HuH-7.5 (cell line): ENCODE measurements at regions not wholly inside any gene's neighbourhood (a gene's known extent, or its start where the extent isn't known, plus 50 kb on each side); places are given as distances from the start of the nearest gene placed in this dataset.

Experiments
- DNase-seq: peaks from one replicate; pipeline ENCODE4 v3.0.0; 2011; ENCODE audit warnings: low spot score

DNA sequence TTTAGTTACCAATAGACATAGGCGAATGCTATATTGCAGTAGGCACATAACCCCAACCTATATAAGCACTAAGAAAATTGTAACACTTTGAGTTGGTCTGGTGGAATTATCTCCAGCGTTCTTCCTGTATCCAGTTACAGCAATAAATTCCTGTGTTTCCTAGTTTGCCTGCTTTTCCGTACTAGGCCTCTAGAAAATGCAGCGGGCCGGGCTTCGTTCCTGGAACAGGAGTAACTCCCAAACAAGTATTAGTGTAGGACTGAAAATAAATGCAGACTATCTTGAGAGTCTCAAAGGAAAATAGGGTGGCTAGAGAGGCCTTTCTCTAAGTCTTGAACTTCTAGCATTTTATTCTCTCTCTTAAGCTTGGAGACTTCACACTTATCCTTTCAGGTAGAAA lies 159.8 kb downstream of the OR13H1 start:
- DNase-seq = no peak

GRCh38 chrX:131704136-131704695 lies 160.3 kb downstream of the OR13H1 start:
- DNase-seq = no peak

- no peak for DNase-seq
Measured at GRCh38 chrX:131709553-131709952, 165.7 kb downstream of the OR13H1 start.

GRCh38 chrX:131711478-131711867 lies 167.6 kb downstream of the OR13H1 start:
- no peak for DNase-seq

GRCh38 chrX:131723646-131724045 lies 179.8 kb downstream of the OR13H1 start:
- DNase-seq = no peak

GRCh38 chrX:131724292-131724691 lies 180.4 kb downstream of the OR13H1 start:
- no peak for DNase-seq

GRCh38 chrX:131725001-131725654 lies 181.3 kb downstream of the OR13H1 start:
- DNase-seq = no peak

DNA sequence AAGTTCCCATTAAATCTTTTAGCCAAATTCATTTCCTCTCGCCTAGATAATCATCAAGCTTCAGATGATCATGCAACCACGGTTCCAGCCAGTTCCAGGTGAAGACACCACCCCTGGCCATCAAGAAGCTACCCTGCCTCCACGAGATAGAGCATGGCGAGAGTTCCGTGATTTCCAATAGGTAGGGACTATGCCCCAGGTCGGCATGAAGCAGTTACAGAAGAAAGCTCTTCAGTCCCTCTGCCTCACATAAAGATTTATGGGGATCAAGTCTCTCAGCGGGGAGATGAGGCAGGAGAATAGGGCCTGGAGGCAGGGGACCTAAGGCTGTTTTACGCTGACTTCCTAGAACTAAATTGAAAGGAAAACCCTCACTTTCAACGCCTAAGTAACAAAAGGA lies 183.9 kb downstream of the OR13H1 start:
- no peak for DNase-seq

DNA sequence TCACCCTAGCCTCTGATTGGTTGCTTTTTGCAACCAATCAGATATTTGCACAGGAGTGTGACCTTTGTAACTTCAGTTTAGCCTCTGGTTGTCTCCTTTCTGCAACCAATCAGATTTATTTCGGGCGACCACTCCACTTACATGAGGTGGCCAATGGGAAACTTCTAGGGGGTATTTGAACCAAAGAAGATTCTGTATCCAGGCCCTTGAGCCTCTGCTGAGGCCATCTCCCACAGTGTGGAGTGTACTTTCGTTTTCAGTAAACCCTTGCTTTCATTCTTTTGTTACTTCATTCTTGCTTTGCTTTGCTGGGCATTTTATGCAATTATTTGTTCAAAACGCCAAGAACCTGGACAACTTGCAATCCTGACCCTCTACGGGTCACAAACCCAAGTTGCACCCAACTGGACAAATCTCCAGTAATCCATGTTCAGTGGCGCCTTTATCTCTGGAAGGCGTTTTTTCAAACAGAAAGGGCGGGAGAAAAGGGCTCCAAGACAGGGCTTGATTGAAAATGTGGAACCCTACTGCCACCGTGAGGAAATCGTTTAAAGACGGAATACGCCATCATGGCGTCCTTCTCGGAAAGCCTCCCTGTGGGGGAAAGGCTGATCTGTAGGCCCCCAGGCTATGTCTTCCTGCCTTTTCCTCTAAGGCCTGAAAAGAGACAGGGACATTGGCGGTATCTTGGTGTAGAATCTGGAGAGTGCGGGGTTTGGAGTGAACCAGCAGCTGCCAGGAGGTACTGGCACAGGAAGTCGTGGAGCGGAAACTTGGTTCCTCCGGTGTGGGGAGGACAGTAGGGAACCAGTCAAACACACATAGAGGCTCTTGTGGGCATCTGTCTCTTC lies 184.6 kb downstream of the OR13H1 start:
- no peak for DNase-seq

- DNase-seq = no peak
Measured at GRCh38 chrX:131729295-131729694, 185.4 kb downstream of the OR13H1 start.

DNA sequence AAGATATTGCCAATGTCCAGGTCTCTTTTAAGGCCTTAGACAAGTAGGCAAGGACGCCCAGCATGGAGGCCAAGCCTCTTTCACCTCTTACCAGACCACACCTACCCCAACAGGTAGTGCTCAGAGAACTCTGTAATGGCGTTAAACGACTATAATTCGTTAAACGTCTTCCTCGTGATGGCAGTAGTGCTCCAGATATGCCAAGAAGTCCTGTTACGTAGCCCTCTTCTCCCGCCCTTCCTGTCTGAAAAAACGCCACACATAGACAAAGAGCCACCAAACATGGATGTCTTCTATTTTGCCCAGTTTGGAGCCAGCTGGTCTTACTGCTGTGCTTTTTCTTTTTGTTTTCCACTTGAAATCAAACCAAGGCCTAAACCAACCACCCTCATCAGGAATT lies 190.7 kb downstream of the OR13H1 start:
- no peak for DNase-seq

DNA sequence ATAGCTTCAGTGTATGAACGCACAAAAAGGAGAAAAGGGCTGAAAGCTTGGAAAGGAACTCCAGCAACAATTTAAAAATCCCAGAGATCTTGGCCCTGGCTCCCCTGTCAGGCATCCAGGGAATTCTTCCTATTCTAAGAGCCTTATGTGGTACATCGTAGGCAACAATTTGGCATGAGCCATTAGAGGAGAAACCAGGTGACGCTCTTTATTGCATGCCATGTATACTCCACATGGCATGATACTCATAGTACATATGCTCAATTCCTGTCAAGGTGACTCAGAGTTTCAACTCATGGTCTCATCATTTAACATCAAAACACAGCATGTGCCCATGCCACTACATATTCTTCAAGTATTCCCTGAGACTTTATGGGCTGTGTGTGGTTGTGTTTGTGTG lies 191.3 kb downstream of the OR13H1 start:
- no peak for DNase-seq

DNA sequence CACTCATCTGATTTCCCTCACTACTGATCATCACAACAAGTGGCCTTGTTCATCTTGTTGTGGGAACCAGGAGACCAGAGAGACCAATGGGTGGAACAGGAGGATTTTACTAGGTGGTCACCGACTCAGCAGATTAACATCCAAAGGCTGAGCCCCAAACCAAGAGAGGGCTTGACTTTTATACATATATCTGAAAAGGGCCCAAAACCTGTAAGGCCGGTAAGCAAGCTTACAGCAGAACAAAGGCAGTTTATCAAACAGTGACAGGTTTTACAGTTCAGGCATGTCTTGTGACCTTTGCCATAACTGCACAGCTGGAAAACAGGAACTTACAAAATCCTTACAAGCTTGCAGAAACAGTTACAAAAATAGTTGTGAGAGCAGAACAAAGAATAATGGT lies 195.9 kb downstream of the OR13H1 start:
- DNase-seq = no peak

DNA sequence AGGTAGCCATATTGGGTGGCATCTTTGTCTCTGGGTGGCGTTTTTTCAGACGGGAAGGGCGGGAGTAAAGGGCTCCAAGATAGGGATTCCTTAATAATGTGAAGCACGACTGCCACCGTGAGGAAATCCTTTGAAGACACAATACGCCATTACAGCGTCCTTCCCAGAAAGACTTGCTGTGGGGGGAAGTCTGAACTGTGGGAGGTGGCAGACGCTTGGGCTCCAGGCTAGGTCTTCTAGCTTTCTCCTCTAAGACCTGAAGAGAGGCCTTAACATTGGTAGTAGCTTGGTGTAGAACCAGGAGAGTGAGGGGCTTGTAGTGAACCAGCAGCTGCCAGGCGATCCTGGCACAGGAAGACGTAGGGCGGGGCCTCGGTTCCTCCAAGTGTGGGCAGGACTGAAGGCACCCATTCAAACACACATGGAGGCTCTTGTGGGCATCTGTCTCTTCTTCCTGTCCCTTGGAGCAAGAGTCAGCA lies 197.3 kb downstream of the OR13H1 start:
- no peak for DNase-seq

DNA sequence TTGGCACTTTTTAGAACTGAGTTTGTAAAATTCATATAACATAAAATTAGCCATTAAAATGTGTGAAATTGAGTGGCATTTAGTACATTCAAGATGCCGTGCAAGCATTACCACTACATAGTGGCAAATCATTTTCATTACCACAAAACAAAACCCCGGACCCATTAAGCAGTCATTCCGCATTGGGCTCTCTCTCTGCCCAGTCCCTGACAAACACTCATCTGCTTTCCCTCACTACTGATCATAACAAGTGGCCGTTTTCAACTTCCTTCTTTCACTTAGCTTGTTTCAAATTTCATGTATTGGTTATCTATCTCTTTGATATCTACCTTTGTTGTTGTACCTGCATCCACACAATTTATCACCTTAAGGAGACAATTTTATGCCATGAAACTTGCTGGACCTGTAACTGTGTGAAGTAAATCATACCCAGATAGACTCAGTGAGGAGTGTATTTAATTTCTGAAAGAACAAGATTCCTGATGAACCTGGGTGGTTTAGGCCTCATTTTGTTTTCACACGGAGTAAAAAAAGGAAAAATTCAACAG lies 202.1 kb downstream of the OR13H1 start:
- no peak for DNase-seq

- DNase-seq = no peak
Measured at GRCh38 chrX:131746491-131746968, 202.7 kb downstream of the OR13H1 start.

GRCh38 chrX:131747173-131747572 lies 203.3 kb downstream of the OR13H1 start:
- no peak for DNase-seq

DNA sequence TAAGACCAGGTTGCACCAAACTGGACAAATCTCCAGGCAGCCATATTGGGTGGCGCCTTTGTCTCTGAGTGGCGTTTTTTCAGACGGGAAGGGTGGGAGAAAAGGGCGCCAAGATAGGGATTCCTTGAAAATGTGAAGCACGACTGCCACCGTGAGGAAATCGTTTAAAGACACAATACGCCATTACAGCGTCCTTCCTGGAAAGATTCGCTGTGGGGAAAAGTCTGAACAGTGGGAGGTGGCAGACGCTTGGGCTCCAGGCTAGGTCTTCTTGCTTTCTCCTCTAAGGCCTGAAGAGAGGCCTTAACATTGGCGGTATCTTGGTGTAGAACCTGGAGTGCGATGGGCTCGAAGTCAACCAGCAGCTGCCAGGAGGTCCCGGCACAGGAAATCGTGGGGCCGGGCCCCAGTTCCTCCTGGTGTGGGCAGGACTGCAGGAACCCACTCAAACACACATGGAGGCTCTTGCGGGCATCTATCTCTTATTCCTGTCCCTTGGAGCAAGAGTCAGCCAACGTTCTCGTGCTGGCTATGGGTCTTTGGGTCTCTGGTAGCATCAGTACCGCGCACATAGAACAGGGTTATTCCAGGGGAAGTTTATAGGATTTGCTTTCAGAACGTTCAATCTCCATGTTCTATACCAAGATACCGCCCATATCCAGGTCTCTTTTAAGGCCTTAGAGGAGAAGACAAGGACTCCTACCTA lies 208.8 kb downstream of the OR13H1 start:
- no peak for DNase-seq

DNA sequence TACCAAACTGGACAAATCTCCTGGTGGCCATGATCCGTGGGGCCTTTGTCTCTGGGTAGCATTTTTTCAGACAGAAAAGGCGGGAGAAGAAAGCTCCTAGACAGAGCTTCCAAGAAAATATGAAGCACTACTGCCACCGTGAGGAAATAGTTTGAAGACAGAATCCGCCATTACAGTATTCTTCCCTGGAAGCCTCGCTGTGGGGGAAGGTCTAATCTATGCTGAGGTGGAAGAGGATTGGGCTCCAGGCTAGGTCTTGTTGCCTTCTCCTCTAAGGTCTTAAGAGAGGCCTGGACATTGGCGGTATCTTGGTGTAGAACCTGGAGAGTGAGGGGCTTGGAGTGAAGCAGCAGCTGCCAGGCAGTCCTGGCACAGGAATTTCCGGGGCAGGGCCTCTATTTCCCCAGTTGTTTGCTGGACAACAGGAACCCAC lies 218.9 kb downstream of the OR13H1 start:
- DNase-seq = no peak

GRCh38 chrX:131763674-131764073 lies 219.8 kb downstream of the OR13H1 start:
- DNase-seq = no peak

DNA sequence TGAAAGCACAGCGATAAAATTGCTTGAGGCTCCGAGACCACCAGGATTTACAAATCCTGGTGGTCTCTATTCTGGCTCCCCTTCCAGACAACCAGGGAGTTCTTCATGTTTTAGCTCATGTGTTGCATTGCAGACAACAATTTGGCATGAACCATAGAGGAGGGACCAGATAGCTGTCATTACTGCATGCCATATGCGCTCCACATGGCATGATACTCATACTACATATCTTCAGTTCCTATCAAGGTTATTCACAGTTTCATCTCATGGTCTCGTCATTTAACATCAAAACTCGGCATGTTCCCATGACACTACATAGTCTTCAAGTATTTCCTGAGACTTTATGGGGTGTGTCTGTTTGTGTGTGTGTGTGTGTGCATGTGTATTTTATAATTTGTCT lies 220.3 kb downstream of the OR13H1 start:
- DNase-seq = no peak
